ENCODE measurements at regions not wholly inside any gene's neighbourhood (a gene's known extent, or its start where the extent isn't known, plus 50 kb on each side); places are given as distances from the start of the nearest gene placed in this dataset.

DNA sequence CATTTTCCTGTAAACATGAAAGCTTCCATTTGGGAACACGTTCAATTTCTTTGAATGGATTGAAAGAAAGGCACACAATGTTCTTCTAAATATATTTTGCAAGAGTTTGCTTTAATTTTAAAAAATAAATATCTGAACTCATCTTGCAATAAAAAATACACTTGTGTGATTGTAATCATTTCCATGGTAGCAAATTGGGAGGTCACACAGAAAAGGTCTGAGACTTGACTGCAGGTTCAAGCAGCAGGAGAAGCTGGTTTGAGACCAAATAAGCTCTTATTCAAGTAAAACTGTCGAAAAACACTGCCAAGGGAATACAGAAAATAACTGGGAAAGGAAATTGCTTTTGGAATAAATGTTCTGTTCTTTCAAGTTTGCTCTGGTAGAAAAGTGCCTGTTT lies 498.9 kb downstream of the ADGRL2 start:
- DNase-seq: no peak

DNA sequence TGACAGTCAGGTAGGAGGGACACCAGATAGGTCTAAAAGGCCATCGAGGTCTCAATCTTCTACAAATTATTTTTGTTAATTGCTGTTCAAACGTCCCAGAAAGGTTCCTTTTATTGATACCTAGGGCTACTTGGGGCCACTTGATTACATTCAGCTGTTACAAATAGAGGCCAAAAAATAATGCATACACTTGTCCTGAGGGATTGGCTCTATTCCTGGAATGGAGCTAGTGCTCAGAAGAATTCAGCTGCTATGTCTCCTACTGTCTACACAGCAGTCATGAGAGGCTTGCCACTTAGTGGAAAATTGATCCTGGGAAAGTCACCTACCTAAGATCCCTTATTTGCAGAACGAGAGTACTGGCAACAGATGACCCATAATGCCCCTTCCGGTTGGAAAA lies 498.3 kb downstream of the ADGRL2 start:
- no peak for DNase-seq

DNA sequence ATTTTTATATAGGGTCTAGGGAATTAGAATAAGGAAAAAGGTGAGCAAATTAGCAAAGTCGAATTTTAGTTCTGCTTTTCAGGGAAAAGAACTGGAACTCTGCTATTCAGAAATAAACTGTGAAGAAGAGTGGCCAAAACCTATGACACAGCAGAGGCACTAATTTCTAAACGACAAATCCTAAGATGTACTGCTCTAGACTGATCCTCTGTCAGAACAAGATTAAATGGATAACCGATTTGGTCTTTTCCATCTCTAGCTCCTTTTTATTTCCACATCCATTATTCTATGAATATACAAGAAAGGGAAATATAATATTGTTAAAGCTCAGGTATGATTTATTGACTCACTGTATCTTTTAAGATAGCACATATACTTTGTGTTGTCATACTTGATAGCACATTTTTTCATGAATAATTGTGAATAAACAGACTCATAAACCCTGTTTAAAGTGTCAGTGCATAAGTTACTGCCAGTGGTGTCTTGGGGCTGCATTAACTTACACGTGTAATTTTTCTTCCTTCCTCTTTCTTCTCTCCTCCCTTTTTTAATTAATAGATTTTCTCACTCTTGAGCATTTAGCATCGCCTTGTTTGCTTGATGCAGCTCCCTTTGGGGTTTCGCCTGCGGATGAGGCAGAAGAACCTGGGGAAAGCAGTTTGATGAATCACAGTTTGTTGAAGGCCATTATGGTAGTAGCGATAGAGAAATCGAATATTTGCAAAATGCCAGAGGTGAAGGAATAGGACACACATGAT lies 496.6 kb downstream of the ADGRL2 start:
- DNase-seq: no peak

DNA sequence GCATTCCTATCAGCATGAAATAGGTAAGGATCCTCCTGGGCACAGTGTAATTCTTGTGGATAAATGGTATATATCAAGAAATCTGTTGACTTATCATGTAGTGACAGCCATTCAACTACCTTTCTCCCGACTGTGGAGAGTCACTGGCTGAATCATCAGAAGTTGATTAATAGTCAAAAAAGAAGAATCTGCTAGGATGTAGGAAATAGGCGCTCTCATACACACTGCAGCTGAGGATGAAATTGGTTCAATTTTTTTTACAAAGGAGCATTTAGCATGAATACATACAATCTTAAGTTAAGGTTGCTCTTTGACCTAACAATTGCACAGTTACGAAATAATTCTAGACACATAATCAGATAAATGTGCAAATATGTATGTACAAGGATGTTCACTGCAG lies 486.8 kb downstream of the ADGRL2 start:
- no peak for DNase-seq

DNA sequence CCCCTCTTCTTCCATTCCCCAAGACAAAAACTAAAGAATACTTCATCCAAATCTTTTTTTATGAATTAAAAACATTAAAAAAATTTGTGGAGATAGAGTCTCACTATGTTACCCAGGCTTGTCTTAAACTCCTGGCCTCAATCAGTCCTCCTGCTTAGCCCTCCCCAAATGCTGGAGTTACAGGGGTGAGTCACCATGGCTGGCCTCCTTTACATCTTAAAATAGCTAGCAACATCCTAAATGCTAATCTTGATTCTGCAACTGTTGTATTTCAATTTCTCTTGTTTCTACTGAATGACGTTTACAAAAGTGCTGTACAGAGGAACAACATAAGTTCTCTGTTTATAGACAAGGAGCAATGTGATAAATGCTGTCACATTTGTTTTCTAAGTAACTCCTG lies 483.5 kb downstream of the ADGRL2 start:
- no peak for DNase-seq

DNA sequence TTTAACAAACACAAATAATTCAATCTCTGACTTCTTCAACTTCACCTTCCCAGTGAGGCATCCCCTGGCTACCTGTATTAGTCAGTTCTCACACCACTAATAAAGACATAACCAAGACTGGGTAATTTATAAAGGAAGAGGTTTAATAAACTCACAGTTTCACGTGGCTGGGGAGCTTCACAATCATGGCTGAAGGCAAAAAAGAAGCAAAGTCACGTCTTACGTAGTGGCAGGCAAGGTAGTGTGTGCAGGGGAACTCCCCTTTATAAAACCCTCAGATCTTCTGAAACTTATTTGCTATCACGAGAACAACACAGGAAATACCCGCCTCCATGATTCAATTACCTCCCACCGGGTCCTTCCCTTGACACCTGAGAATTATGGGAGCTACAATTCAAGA lies 478.5 kb downstream of the ADGRL2 start:
- no peak for DNase-seq

DNA sequence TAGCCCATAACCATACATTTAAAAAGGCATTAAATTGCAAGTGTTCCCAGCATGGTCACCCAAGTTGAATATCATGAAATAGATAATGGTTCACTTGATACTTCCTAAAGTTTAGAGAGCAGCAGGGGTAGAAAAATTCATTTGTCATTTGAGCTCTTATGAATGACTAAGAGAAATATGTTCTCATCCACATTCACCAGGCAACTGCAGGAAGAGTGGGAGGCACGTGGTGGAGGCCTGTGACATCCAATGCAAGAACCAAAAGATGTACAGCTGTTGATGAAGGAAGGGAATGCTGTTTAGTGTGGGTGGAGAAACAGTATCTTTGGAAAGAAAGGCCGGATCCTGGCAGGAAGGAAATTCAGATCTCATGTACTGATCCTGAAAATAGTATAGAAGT lies 473.1 kb downstream of the ADGRL2 start:
- no peak for DNase-seq

DNA sequence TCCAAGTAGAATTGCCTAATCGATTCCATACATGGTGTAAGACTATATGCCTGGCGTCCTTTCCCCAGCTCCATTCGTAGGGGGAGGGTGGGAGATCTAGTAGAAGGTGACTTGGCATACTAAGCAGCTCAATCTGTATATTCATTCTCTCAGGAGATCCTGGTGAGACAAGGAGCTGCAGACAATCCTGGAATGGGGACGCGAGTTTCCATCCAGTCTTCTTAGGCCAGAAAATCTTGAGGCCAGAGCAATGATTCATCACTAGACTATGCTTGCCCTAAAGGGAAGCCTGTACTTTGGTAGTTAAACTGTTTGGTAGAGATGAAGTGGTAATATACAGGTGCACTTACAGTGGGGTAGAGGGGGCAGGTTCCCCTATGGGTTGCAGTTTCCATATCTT lies 468.7 kb downstream of the ADGRL2 start:
- no peak for DNase-seq

DNA sequence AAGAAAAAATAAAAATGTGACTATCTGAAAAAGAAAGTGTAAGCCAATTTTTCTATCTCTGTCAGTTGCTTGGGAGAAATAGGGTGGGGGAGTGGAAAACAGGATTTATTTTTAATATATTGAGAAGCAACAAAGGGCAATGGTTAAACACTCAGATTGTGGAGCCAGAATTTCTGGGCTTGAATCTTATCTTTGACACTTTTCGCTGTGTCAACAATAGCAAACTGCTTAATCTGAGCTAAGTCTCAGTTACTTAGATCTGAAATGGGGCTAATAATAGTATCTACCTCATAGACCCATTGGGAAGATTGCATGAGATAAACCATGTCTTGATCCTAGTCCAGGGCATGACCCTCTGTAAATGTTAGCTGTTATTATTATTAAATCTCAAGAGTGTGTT lies 468.1 kb downstream of the ADGRL2 start:
- DNase-seq: no peak

DNA sequence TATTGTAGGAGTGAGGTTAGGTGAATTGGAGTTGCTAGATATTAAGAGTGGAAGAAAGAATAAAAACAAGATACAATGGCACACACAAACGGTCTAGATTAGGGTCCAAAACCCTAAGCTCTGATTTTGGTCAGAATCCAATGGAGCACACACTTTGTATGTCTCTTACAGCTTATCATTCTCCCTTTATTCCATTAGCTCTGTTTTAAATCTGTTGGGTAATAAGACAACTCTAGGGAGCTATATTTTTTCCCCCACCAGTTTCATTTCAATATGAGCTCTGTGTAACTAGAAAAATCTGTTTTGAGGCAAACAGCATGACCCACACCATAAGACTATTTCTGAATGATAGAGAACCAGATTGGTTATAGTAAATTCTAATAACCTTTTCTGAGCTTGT lies 465.6 kb downstream of the ADGRL2 start:
- no peak for DNase-seq

DNA sequence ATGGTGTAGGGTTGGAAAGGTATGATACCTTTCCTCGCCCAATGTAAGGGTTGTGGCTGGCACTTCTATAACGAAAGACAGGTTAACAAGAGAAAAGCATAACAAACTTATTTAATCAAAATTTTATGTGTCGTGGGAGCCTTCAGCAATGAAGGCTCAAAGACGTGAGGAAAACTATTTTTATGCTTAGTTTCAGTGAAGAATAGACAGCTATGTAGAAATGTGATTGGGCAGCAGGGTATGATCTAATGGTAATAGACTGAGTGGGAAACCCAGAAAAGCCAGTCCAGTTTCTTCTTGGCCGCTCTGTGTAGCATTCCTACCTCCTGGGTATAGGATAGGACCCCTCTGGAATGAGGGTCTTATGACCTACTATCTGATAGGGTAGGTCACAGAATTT lies 464.7 kb downstream of the ADGRL2 start:
- no peak for DNase-seq

DNA sequence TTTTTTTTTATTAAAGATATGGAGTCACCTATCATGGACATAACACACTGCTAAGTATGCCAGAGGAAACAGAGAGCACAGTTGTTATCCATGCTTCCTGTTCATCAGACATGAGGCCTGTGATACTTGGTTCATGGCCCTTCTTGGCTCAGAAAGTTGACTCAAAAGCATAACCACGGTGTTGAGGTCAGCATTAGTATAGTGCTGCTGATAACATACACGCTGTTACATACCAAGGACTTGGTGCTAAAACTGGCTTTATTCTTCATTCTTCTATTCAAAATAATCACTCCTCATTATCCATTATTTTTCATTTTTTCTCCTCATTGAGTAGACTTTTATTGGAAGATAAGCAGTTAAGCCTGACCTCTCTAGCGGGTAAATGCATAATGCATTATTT lies 464.1 kb downstream of the ADGRL2 start:
- DNase-seq: no peak

DNA sequence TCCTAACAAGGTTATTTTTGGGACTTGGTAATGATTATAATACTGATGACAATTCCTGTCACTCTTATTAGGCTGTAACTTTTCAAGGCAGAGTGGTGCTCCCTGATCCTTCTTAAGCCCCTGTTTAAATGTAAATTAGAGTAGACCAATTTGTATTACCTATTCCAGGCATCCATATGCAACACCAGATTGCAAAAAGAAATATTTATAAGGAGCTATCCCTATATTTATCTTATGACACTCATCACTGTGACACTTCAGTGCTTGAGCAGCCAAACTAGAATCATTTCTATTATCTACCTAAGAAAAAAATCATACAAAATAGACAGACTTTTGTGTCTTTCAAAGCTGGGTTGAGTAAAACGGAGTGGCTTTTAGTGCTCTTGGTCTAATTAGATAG lies 462.7 kb downstream of the ADGRL2 start:
- DNase-seq: no peak

DNA sequence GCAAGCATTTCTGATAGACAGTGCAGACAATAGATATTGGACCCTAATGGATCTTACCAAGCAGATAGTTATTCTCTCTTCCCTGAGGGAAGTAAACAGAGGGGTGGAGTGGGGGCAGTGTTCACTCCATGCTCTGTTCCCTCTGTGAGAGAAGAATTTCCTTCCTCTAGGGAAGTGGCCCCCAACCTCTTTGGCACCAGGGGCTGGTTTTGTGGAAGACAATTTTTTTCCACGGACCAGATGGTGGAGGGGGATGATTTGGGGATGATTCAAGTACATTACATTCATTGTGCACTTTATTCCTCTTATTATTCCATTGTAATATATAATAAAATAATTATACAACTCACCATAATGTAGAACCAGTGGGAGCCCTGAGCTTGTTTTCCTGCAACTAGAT lies 459.9 kb downstream of the ADGRL2 start:
- DNase-seq: no peak

DNA sequence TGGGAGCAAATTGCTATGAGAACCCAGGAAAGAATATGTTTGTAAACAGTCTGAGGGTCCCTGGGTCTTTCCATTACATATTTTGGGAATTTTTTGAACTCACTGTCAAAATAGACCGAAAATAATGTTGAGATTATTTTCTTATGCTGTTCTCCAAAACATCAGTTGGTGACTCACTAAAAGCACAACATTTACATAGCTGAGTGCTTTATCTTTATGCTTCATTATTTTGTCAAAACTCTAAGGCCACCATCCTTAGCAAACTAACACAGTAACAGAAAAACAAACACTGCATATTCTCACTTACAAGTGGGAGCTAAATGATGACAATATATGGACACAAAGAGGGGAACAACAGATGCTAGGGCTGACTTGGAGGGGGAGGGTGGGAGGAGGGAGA lies 459.3 kb downstream of the ADGRL2 start:
- no peak for DNase-seq

DNA sequence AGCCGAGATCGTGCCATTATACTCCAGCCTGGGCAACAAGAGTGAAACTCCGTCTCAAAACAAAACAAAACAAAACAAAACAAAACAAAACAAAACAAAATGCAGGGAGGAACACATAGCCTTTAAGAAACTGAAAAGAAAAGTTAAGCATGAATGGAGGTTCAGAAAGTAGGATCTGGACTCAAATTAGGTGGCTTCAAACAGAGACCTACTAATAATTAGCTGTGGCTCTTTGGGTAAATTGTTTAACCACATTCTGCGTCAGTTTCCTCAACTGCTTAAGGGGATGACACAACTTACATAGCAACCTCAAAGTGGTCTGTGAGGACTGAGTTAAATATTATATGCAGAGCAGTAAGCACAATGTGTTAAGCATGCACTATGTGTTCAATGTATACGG lies 458.2 kb downstream of the ADGRL2 start:
- DNase-seq: no peak

DNA sequence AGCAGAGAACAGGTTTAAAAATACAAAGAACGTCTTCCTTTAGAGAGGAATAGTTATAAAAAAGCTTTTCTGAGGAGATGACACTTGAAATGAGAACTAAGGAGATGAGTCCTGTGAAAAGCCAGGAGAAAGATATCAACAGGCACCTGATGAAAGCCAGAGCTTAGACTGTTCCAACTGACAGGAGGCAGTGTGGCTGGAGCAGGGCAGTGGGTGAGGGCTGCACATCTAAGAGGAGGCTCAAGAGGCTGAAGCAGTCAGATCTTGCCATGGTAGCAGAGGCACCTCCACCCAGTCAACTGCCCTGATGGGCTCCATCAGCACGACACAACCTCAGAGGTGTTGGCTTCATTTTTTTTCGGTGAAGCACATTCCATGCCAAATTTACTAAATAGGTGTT lies 445.3 kb downstream of the ADGRL2 start:
- DNase-seq: no peak

DNA sequence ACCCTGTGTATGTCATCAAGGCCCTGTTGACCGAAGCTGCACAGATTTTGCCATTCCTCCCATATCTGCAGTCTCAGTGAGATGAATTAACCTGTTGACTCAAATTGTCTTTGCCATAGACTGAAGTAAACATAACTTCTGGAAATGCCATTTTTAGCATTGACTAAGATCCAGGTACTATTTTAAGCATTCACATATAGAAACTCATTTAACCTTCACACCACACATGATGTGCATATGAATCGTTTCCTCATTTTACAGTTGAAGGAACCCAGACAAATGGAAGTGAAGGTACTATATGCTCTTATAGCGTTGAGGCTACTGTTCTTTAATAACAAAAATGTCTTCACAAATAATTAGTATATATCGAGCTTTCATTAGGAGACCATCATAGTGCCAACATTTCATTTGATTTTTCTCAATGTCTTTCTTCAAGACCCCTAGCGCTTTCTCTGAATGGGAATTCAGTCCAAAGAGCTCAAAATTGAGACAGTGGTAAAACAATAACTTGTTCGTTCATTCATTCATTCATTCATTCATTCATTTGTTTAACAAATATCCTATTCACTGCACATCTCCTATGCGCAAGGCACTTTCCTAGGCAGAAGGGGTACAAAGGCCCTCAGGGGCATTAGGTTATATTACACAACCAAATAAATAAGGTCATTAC lies 444.7 kb downstream of the ADGRL2 start:
- DNase-seq: no peak

DNA sequence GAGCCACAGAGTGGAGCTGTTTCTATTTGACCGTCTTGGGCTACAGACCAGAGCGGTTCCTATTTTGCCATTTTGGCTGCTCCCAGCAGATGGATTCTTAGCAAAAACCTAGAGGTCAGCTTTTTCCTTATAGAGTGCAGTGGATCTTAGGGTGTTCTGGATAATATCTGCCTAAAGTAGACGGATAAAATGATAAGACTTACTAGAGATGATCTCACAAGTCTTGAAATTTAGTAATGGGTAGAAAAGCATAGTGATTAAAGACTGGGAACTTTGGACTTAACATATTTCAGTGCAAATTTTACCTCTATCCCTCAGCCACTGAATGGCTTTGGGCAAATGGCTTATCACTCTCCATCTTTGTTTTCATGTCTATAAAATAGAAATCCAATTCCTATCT lies 439.8 kb downstream of the ADGRL2 start:
- no peak for DNase-seq

DNA sequence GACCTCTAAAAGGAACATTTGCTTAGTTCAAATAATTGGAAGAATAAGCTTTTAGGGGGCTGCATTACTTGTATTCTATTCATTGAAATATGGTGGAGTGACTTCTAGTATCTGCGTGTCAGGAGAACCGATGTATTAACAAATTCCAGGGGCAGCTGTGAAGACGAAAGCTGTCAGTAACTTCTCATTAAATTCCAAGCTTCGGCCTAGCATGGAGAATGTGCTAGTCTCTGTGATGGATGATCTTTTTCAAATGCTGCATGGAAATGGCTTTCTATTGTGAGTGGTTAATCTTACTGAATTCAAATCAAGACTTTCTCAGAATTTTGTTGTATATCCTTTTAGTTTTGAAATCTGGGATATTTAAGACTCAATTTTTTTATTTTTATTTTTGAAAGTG lies 429.9 kb downstream of the ADGRL2 start:
- DNase-seq: no peak

DNA sequence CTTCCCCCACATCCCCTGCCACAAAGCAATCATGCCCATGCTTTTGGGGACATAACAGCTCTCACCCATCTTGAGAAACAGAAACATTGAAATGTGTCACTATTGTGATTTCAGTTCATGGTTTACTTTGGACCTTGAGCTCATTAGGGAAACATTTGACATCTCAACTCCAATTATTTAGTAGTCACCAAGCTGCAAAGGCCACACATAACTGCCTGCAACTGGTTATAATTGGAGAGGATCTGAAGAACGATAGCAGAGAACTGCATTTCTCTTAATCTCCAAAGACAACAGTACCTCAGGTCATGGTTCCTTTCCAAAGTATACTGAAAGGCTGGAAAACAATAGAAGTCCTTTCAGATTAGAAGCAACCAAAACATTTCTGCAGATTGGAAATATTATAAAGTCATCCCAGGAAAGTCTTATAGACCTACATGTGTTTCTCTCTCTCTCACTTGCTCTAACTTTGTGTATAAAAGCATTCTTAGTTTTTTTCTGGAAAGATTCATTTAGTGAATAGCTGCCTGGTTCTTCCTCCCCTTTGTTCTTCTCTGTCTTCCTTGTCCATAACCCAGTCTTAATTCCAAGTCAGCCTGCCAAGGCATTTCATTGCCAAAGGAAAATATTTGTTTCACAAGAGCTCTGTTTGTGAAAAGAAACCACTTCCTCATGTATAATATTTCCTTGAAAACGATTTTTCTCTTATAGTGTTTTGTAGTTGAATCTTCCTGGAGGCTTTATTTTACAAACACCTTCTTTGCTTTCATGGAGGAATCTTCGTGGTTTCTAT lies 426.8 kb downstream of the ADGRL2 start:
- no peak for DNase-seq

DNA sequence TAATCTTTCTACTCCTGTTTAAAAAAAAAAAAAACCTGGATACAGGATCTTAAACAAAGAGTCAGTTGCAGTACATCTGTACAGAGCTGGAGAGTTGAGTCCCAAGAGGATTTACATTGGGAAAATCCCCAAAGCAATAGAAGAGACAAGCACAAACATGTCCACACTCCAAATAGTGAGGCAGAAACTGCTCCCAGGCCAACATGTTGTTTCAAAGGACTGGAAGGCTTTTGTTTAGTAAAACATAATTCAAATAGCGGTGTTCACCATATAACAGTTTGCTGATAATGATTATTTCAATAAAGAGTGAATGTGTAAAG lies 425.4 kb downstream of the ADGRL2 start:
- no peak for DNase-seq

DNA sequence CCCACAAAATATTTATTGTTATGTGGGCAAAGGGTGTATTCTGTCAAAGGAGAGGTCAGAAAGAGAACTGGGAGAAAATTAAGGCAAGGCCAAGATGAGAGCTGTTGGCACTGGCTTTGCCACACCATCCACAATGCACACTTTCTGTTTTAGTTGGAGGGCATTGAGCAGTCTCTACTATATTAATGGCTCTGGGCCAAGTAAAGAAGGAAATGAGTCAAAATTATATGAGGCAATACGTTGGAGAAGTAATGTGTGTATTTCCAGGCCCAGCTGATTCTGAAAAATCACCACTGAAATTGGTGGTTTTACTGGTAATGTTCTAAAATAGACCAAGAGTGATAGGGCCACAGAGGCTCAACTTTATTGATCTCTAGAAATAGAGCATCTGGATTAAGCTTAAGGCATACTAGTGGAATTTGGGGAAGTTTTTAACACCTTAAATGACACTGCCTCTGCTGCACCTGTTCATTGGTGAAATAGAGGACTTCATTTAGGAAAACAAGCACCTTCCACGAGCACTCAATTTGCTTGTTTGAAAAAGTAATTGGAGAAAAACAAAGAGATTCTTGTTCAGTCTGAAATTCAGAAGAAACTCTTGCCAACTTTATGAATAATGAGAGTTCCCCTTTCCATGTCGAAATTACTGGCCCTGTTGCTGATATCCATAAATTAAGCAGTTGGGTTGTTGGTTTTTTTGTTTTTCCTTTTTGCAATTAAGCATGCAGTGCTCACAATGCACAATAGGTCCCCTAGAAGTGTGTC lies 424.9 kb downstream of the ADGRL2 start:
- no peak for DNase-seq

DNA sequence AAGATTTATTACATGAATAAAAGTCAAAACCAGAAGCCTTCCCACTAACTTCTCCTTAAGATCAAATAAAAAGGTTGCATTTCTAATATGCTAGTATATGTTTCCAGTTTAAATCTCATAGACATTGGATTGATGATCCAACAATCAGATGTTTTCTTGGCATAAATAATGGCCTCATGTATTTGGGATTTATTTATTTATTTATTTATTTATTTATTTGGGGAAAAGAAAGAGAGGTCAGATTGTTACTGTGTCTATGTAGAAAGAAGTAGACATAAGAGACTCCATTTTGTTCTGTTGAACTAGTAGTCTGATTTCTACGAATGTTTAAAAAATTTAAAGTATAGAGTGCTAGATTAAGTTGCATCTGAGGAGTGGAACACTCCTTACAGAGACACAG lies 422.4 kb downstream of the ADGRL2 start:
- DNase-seq: no peak

Data from stimulated activated CD4-positive, alpha-beta T cell treated with anti-CD3 and anti-CD28 coated beads, Interleukin-1b, Interleukin-23, amount 100 ng/mL, for 48 hours (primary cell).